ENCODE measurements at regions not wholly inside any gene's neighbourhood (a gene's known extent, or its start where the extent isn't known, plus 50 kb on each side); places are given as distances from the start of the nearest gene placed in this dataset.

- TF ChIP-seq CTCF (IDR thresholded peaks at IDR 0.05) = peak in 1 of 4 experiments; percentile 2
- TF ChIP-seq POLR2A (IDR thresholded peaks at IDR 0.05) = no peak
- TF ChIP-seq POLR2AphosphoS5 (IDR thresholded peaks at IDR 0.05) = peak; percentile 99
- TF ChIP-seq EP300 (IDR thresholded peaks at IDR 0.05) = no peak
Observed at GRCh38 chr3:72270072-72270681, 485.2 kb upstream of the PROK2 start.

Measured in gastroesophageal sphincter (tissue), 3 donors.